A673 (cell line): ENCODE measurements at regions not wholly inside any gene's neighbourhood (a gene's known extent, or its start where the extent isn't known, plus 50 kb on each side); places are given as distances from the start of the nearest gene placed in this dataset.

Experiments
- EZH2 ChIP-seq: fragments of 200-600 bp; sonication (generic); IDR thresholded peaks from 2 replicates; pipeline ENCODE4 v1.6.1; 2017; ENCODE audit warnings: borderline replicate concordance, low read depth, mild to moderate bottlenecking, mixed read lengths, antibody characterized with exemption, low read length; ENCODE audit not compliant: poor library complexity, severe bottlenecking
- TF ChIP-seq, protein P1 (sequence below): fragments of 300-800, 200-600 bp; sonication (generic); conservative IDR thresholded peaks from 2 replicates; pipeline ENCODE4 v1.5.1; 2017; ENCODE audit warnings: low read depth, mild to moderate bottlenecking, antibody characterized with exemption, low read length, moderate library complexity, mixed read lengths

GRCh38 chrX:66863721-66864120 is 224.8 kb upstream of the EDA2R start:
- TF ChIP-seq, protein P1, sequence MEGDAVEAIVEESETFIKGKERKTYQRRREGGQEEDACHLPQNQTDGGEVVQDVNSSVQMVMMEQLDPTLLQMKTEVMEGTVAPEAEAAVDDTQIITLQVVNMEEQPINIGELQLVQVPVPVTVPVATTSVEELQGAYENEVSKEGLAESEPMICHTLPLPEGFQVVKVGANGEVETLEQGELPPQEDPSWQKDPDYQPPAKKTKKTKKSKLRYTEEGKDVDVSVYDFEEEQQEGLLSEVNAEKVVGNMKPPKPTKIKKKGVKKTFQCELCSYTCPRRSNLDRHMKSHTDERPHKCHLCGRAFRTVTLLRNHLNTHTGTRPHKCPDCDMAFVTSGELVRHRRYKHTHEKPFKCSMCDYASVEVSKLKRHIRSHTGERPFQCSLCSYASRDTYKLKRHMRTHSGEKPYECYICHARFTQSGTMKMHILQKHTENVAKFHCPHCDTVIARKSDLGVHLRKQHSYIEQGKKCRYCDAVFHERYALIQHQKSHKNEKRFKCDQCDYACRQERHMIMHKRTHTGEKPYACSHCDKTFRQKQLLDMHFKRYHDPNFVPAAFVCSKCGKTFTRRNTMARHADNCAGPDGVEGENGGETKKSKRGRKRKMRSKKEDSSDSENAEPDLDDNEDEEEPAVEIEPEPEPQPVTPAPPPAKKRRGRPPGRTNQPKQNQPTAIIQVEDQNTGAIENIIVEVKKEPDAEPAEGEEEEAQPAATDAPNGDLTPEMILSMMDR, result no peak
- TF ChIP-seq EZH2, result no peak
